IMR-90 (cell line): ENCODE measurements at regions not wholly inside any gene's neighbourhood (a gene's known extent, or its start where the extent isn't known, plus 50 kb on each side); places are given as distances from the start of the nearest gene placed in this dataset.

Experiments used
- ATAC-seq: fragments of 200-7000 bp; cut with Tn5 transposase; 2 replicates; pipeline ENCODE4 v1.9.1; 2020; ENCODE audit warnings: low read depth, mild to moderate bottlenecking, moderate library complexity
- BruUV-seq: library from RNA; stranded (reverse); fragments of 400-500 nt; replicated peaks from 2 replicates; lab custom pipeline; 2021; lab: Mats Ljungman, UMichigan
- CTCF ChIA-PET: fragments of 300-600 bp; formaldehyde crosslinking; extraction: SDS; loops from one replicate; lab custom pipeline; 2021; ENCODE audit warnings: antibody characterized with exemption; lab: Yijun Ruan, JAX
- POLR2A ChIA-PET: fragments of 300-600 bp; sonication (Branson Sonifier 250); formaldehyde crosslinking; loops from one replicate; lab custom pipeline; 2022; ENCODE audit warnings: antibody characterized with exemption; ENCODE audit not compliant: unreplicated experiment; lab: Charles Lee
- DNase-seq: peaks from one replicate; pipeline ENCODE4 v3.0.0; 2013
- H2AFZ ChIP-seq: replicated peaks from 2 replicates; pipeline ENCODE3; 2013; ENCODE audit warnings: low read length, mild to moderate bottlenecking; ENCODE audit not compliant: poor library complexity
- H2AK5ac ChIP-seq: 2 replicates; pipeline ENCODE4 v1.6.1; 2013; ENCODE audit warnings: low read depth, low read length, inconsistent platforms
- H2AK9ac ChIP-seq: replicated peaks from 2 replicates; pipeline ENCODE3; 2013; ENCODE audit warnings: mild to moderate bottlenecking, low read depth, low read length, moderate library complexity; ENCODE audit not compliant: poor library complexity
- H2BK120ac ChIP-seq: 2 replicates; pipeline ENCODE4 v1.6.1; 2013; ENCODE audit warnings: low read depth, low read length, inconsistent platforms
- H2BK15ac ChIP-seq: 3 replicates; pipeline ENCODE4 v1.6.1; 2013; ENCODE audit warnings: low read depth, low read length, inconsistent platforms
- H2BK20ac ChIP-seq: 2 replicates; pipeline ENCODE4 v1.6.1; 2013; ENCODE audit warnings: low read depth, mild to moderate bottlenecking, inconsistent platforms, low read length, moderate library complexity
- H2BK5ac ChIP-seq: 2 replicates; pipeline ENCODE4 v1.6.1; 2013; ENCODE audit warnings: mild to moderate bottlenecking, low read depth, low read length, inconsistent platforms; ENCODE audit not compliant: poor library complexity, severe bottlenecking
- H3K14ac ChIP-seq: replicated peaks from 2 replicates; pipeline ENCODE4 v1.6.1; 2013; ENCODE audit warnings: low read depth, low read length, inconsistent platforms
- H3K18ac ChIP-seq: 2 replicates; pipeline ENCODE4 v1.6.1; 2013; ENCODE audit warnings: low read depth, low read length, control low read depth
- H3K23ac ChIP-seq: 2 replicates; pipeline ENCODE4 v1.6.1; 2013; ENCODE audit warnings: low read depth, low read length, inconsistent platforms
- H3K27ac ChIP-seq: 2 replicates; pipeline ENCODE4 v1.5.1; 2013; ENCODE audit warnings: mild to moderate bottlenecking, control low read depth, low read length; ENCODE audit not compliant: insufficient read depth
- H3K27me3 ChIP-seq: 2 replicates; pipeline ENCODE4 v1.6.1; 2013; ENCODE audit warnings: low read length; ENCODE audit not compliant: control insufficient read depth, insufficient read depth
- H3K36me3 ChIP-seq: 2 replicates; pipeline ENCODE4 v1.6.1; 2013; ENCODE audit warnings: low read length, mixed read lengths; ENCODE audit not compliant: control insufficient read depth, insufficient read depth
- H3K4ac ChIP-seq: 2 replicates; pipeline ENCODE4 v1.6.1; 2013; ENCODE audit warnings: low read depth, low read length, inconsistent platforms
- H3K4me1 ChIP-seq: 2 replicates; pipeline ENCODE4 v1.6.1; 2013; ENCODE audit warnings: low read length, mixed read lengths; ENCODE audit not compliant: control insufficient read depth, insufficient read depth
- H3K4me2 ChIP-seq: 2 replicates; pipeline ENCODE4 v1.6.1; 2013; ENCODE audit warnings: low read depth, mild to moderate bottlenecking, control low read depth, low read length, moderate library complexity
- H3K4me3 ChIP-seq: 2 replicates; pipeline ENCODE4 v1.5.1; 2013; ENCODE audit warnings: low read depth, mild to moderate bottlenecking, control low read depth, low read length, moderate library complexity; ENCODE audit not compliant: insufficient read depth
- H3K56ac ChIP-seq: 2 replicates; pipeline ENCODE4 v1.6.1; 2013; ENCODE audit warnings: low read length, inconsistent platforms; ENCODE audit not compliant: insufficient read depth; ENCODE audit errors: extremely low read depth
- H3K79me1 ChIP-seq, 2 experiments: 2 replicates each; pipeline ENCODE4 v1.6.1; 2013; ENCODE audit warnings: low read length in 2 of 2, inconsistent platforms in 1 of 2, low read depth in 1 of 2
- H3K9ac ChIP-seq: 2 replicates; pipeline ENCODE4 v1.6.1; 2013; ENCODE audit warnings: low read depth, low read length, control low read depth
- H3K9me1 ChIP-seq: 2 replicates; pipeline ENCODE4 v1.6.1; 2013; ENCODE audit warnings: low read length, inconsistent platforms; ENCODE audit not compliant: insufficient read depth
- H3K9me3 ChIP-seq: 2 replicates; pipeline ENCODE4 v1.6.1; 2013; ENCODE audit warnings: low read length; ENCODE audit not compliant: control insufficient read depth, insufficient read depth
- H4K20me1 ChIP-seq: 2 replicates; pipeline ENCODE4 v1.6.1; 2013; ENCODE audit warnings: low read length, inconsistent platforms; ENCODE audit not compliant: insufficient read depth
- H4K5ac ChIP-seq: 2 replicates; pipeline ENCODE4 v1.6.1; 2013; ENCODE audit warnings: mild to moderate bottlenecking, low read depth, low read length, control low read depth
- H4K8ac ChIP-seq, 2 experiments: 2 replicates each; pipeline ENCODE4 v1.6.1; 2013; ENCODE audit warnings: low read depth in 2 of 2, low read length in 2 of 2, control low read depth in 1 of 2, inconsistent platforms in 1 of 2
- H4K91ac ChIP-seq: 2 replicates; pipeline ENCODE4 v1.6.1; 2013; ENCODE audit warnings: low read depth, low read length, inconsistent platforms; ENCODE audit not compliant: insufficient read depth
- ELK1 ChIP-seq: fragments of 150-350 bp; IDR thresholded peaks from 2 replicates; pipeline ENCODE4 v1.6.1; 2016; ENCODE audit warnings: low read depth, mild to moderate bottlenecking, low read length, moderate library complexity, borderline replicate concordance
- FOS ChIP-seq: fragments of 150-350 bp; IDR thresholded peaks from 2 replicates; pipeline ENCODE4 v1.6.1; 2016; ENCODE audit warnings: low read depth, low read length
- MAFK ChIP-seq: IDR thresholded peaks from 2 replicates; pipeline ENCODE4 v1.6.1; 2012; ENCODE audit warnings: low read depth, low read length, improper control_type of control experiment
- MAZ ChIP-seq: IDR thresholded peaks from 2 replicates; pipeline ENCODE4 v1.6.1; 2012; ENCODE audit warnings: low read depth, mild to moderate bottlenecking, low read length, improper control_type of control experiment, moderate library complexity, borderline replicate concordance
- RAD21 ChIP-seq: IDR thresholded peaks from 2 replicates; pipeline ENCODE4 v1.6.1; 2012; ENCODE audit warnings: low read length, improper control_type of control experiment
- SMC3 ChIP-seq: fragments of 150-350 bp; IDR thresholded peaks from 2 replicates; pipeline ENCODE4 v1.6.1; 2016; ENCODE audit warnings: low read depth, mild to moderate bottlenecking, antibody characterized with exemption, low read length, moderate library complexity
- USF2 ChIP-seq: fragments of 150-350 bp; IDR thresholded peaks from 2 replicates; pipeline ENCODE4 v1.6.1; 2017; ENCODE audit warnings: mild to moderate bottlenecking, antibody characterized with exemption, low read length, low read depth
- WGBS, 2 experiments: methylation state at CpG; one replicate each; pipeline versions ENCODE4 v1.1.5 to v1.1.7; 2013; ENCODE audit warnings: missing lambda C conversion rate in 2 of 2; ENCODE audit not compliant: insufficient read length in 1 of 2; ENCODE audit errors: extremely low coverage in 2 of 2; 5-methylcytosine and 5-hydroxymethylcytosine counted together
- dilution Hi-C: fragments of 300-500 bp; cut with HindIII; formaldehyde crosslinking; loops from one replicate; pipeline ENCODE4 v1.14.3; 2018; ENCODE audit warnings: low sequenced_read_pairs; ENCODE audit not compliant: unreplicated experiment
- in situ Hi-C: fragments of 300-500 bp; cut with MboI; formaldehyde crosslinking; loops from 3 replicates; pipeline ENCODE4 v1.14.3; 2019; ENCODE audit warnings: low sequenced_read_pairs, inconsistent platforms, mixed read lengths
- intact Hi-C: fragments of 100-400 bp; cut with micrococcal nuclease; formaldehyde crosslinking; loops from 2 replicates; pipeline ENCODE4 v1.10.0; 2022

GRCh38 chr9:87420884-87421283 is 76.8 kb upstream of the DAPK1 start:
- Histone ChIP-seq H3K56ac (no peak overlapping the region), H4K8ac (no peak overlapping the region), H4K20me1 (no peaks in the 10 kb centered on the region), H3K27me3 (no peaks in the 10 kb centered on the region), H3K79me1 (no peaks in the 10 kb centered on the region), H2BK15ac (no peak overlapping the region), H4K5ac (no peak overlapping the region), H3K23ac (no peak overlapping the region), H2BK20ac (no peak overlapping the region), H2BK5ac (no peak overlapping the region), H3K9ac (no peak overlapping the region), H3K4me3 (no peak overlapping the region), H3K9me3 (no peaks in the 10 kb centered on the region), H3K36me3 (no peaks in the 10 kb centered on the region), H3K9me1 (no peaks in the 10 kb centered on the region), H2AFZ (no peak overlapping the region), H3K4me2 (no peak overlapping the region), H3K18ac (no peak overlapping the region), H3K4me1 (no peaks in the 10 kb centered on the region), H3K14ac (no peak overlapping the region), H4K91ac (no peak overlapping the region), H2AK5ac (no peak overlapping the region), H2BK120ac (no peak overlapping the region), H2AK9ac (no peak overlapping the region), H3K27ac (no peak overlapping the region), H3K4ac (no peak overlapping the region)
- POLR2A ChIA-PET: no interaction called here
- DNase-seq (no peak), ATAC-seq (no peak)
- CTCF ChIA-PET: no interaction called here
- TF ChIP-seq MAZ: no peak
- no peak for TF ChIP-seq RAD21
- TF ChIP-seq USF2: no peak
- TF ChIP-seq SMC3: no peak
- TF ChIP-seq FOS: no peak
- TF ChIP-seq ELK1: no peak
- no peak for TF ChIP-seq MAFK
- BruUV-seq: no TSS peak
- in situ Hi-C loops: no loop called here
- intact Hi-C loops: no loop called here
- WGBS, 2 experiments: no CpG with 5 or more reads among the region's 1 CpG
- dilution Hi-C loops: no loop called here
